Spinal cord (tissue), 9 donors: ENCODE measurements at regions not wholly inside any gene's neighbourhood (a gene's known extent, or its start where the extent isn't known, plus 50 kb on each side); places are given as distances from the start of the nearest gene placed in this dataset.

Experiments
- DNase-seq, 6 donors: peaks; one replicate each; pipeline versions ENCODE4 v3.0.0 to v3.0.0-alpha.2; 2013 to 2015; ENCODE audit warnings: low spot score in 6 of 6, low read depth in 4 of 6
- H3K27ac ChIP-seq: one replicate; pipeline ENCODE4 v1.5.1; 2013; ENCODE audit warnings: low read depth, low read length, control low read depth
- H3K27me3 ChIP-seq: one replicate; pipeline ENCODE4 v1.6.1; 2013; ENCODE audit warnings: low read length; ENCODE audit not compliant: control insufficient read depth, insufficient read depth
- H3K36me3 ChIP-seq: one replicate; pipeline ENCODE4 v1.6.1; 2013; ENCODE audit warnings: low read length; ENCODE audit not compliant: control insufficient read depth, insufficient read depth
- H3K4me1 ChIP-seq: one replicate; pipeline ENCODE4 v1.6.1; 2013; ENCODE audit warnings: low read length; ENCODE audit not compliant: control insufficient read depth, insufficient read depth
- H3K4me3 ChIP-seq: one replicate; pipeline ENCODE4 v1.5.1; 2013; ENCODE audit warnings: low read depth, low read length, control low read depth
- H3K9me3 ChIP-seq: one replicate; pipeline ENCODE4 v1.6.1; 2013; ENCODE audit warnings: low read length; ENCODE audit not compliant: control insufficient read depth, insufficient read depth
- WGBS: methylation state at CpG from one replicate; pipeline ENCODE4 v1.1.5; 2013; ENCODE audit warnings: missing lambda C conversion rate; ENCODE audit not compliant: insufficient coverage; 5-methylcytosine and 5-hydroxymethylcytosine counted together
- donor health status: healthy.

DNA sequence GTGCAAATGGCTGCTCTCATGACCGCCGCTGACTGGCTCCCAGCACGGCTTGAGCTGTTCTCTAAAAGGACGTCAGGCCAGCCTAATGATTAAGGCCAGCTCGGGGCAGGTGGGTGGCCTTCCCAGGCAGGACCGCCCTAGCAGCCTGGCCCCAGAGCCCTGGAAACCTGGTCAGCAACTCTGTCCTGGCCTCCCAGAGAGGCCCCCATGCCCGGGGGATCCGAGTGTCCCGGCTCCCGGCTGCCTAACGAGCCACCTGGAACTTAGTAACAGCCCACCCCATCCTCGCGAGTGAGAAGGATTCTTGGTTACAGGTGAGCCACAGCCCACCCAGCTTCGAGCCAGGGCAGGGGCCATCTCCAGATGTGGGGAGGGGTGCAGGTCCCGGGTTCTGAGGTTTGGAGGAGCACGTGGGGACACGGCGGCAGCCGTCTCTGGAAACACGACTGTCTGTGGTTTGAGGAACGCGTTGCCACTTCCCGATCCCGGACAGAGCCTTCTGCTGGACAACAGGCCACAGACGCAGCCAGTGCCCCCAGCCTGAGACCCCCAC, 73.8 kb upstream of the FBRSL1 start:
- Histone ChIP-seq H3K4me1 (peaks cover 30% of the 10 kb centered on the region), H3K9me3 (no peaks in the 10 kb centered on the region), H3K27me3 (peaks cover 29% of the 10 kb centered on the region), H3K4me3 (no peak overlapping the region), H3K27ac (no peak overlapping the region), H3K36me3 (no peaks in the 10 kb centered on the region)
- WGBS: 80% methylated on average over 18 of the region's 25 CpGs
- no peak for DNase-seq

DNA sequence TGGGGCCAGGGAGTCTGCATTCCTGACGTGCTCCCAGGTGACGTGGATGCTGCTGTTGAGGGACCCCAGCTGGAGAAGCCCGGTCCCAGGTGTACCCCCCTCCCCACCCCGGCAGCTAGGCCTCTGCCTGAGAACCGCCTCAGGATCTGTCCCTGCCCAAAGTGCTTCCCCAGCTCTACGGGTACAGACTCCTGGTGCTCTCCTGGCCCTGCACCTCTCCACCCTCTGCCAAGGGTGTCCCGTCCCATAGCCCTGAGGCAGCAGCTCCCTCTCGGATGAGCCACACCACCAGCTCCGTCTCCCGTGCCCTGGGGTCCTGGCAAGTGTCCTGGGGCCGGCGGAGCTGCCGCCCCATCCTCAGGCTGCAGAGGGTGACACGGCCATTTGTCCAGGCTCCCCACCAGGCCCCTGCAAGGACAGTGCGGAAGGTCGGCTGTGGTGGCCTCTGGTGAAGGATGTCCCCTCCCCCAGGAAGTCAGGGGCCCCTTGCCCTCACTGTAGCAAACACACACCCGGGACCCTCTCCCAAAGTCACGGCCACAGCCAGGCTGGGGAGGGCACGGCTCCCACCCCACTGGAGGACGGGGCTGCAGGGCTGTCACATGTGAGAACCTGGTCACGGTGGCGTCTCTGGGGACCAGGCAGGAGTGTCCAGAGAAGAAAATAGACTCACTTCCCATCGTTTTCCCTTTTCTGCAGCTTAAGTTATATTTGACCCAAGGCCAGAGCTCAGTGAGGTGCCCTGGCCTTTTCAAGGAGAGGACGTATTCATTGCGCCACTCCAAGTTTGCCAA, 74.4 kb upstream of the FBRSL1 start:
- no peak overlapping the region for H3K27ac ChIP-seq
- no peaks in the 10 kb centered on the region for H3K36me3 ChIP-seq
- DNase-seq: no peak
- no peak overlapping the region for H3K4me3 ChIP-seq
- H3K27me3 ChIP-seq: peaks cover 29% of the 10 kb centered on the region
- H3K4me1 ChIP-seq: peaks cover 30% of the 10 kb centered on the region
- no peaks in the 10 kb centered on the region for H3K9me3 ChIP-seq
- WGBS: 69% methylated on average over 25 of the region's 25 CpGs

DNA sequence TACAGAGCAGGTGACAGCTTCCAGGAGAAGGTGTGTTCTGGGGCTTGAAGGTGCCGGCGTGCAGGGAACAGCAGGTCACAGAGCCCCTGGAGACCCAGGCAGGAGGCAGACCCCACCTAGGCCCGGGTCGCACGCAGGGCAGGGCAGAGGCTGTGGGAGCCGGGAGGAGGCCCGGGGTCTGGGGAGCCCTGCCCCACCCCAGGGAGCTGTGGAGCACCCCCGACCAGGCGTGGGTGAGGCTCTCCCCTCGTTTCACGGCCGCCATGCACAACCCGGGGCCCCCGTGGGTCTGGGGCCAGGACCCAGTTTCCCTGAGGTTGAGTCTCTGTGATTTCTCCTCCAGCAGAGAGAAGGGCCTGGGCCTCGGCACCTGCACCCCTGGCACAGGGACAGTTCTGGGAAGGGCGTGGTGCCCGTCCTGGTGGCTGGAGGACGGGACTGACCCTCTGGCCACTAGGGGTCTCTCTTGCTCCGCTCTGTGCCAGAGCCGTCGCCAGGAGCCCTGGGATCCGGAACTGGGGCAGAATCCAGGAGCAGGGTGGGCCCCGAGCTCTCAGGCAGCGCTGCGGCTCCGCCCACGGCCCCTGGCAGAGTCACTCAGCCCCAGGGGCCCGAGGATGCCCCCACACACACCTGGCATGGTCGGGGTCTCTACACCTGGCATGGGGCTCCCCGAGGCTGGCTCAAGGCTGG, 75.2 kb upstream of the FBRSL1 start:
- Histone ChIP-seq H3K27ac (no peak overlapping the region), H3K27me3 (peaks cover 27% of the 10 kb centered on the region), H3K4me3 (no peak overlapping the region), H3K9me3 (no peaks in the 10 kb centered on the region), H3K4me1 (peaks cover 27% of the 10 kb centered on the region), H3K36me3 (no peaks in the 10 kb centered on the region)
- 18% methylated on average over 29 of the region's 30 CpGs for WGBS
- peak in 4 of 6 donors; percentile 55 to 90 (median 79) for DNase-seq

DNA sequence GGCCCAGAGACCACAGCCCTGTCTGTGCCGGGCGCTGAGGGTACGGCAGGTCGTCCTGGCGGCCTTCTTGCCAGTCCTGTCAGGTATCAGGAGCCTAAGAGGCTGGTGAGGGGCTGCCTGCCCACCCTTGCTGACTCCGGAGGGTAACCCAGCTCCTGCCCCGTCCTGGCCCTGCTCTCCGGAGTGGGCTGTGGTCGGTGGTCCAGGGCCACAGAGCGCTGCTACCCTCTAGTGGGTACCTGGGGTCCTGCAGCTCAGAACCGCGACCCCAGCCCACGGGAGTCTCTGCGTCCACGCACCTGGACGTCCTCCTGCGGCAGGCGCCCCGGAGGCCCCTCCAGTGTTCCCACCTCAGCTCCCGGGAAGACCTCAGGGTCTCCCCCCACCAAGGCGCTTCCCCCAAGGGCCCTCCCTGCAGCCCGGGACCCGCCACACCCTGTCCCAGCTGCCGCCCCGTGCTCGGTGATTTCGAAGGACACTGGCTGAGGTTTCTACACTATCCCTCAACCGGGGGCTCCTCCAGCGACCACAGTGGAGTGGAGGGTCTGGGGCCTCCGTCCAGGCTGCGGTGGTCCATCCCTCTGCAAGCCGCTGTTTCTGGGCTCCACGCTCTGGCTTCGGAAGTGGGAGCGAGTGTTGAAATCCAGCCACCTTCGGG, 75.9 kb upstream of the FBRSL1 start:
- peaks cover 20% of the 10 kb centered on the region for H3K4me1 ChIP-seq

DNA sequence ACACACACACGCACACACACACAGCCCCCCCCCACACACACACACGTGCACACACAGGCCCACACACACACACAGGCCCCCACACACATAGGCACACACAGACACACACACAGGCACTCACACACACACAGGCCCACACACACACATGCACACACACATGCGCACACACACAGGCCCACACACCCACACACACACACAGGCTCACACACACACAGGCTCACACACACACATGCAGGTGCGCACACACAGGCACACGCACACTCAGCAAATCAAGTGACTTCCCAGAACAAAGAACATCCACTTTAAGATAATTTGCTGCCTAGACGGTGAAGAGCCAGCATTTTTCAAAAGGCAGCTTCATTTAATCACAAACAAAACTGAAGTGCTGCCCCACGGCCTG, 78.5 kb upstream of the FBRSL1 start:
- Histone ChIP-seq H3K9me3 (no peaks in the 10 kb centered on the region), H3K36me3 (no peaks in the 10 kb centered on the region), H3K4me3 (no peak overlapping the region), H3K27ac (no peak overlapping the region), H3K27me3 (peaks cover 10% of the 10 kb centered on the region), H3K4me1 (peaks cover 28% of the 10 kb centered on the region)
- WGBS: 95% methylated on average over 3 of the region's 7 CpGs
- no peak for DNase-seq

More for the DNA sequence above, 75.9 kb upstream of the FBRSL1 start:
- H3K4me3 ChIP-seq: no peak overlapping the region
- no peaks in the 10 kb centered on the region for H3K9me3 ChIP-seq
- peaks cover 23% of the 10 kb centered on the region for H3K27me3 ChIP-seq
- DNase-seq: peak in 2 of 6 donors; percentile 52 to 85
- H3K27ac ChIP-seq: no peak overlapping the region
- H3K36me3 ChIP-seq: no peaks in the 10 kb centered on the region
- WGBS: 36% methylated on average over 34 of the region's 36 CpGs

DNA sequence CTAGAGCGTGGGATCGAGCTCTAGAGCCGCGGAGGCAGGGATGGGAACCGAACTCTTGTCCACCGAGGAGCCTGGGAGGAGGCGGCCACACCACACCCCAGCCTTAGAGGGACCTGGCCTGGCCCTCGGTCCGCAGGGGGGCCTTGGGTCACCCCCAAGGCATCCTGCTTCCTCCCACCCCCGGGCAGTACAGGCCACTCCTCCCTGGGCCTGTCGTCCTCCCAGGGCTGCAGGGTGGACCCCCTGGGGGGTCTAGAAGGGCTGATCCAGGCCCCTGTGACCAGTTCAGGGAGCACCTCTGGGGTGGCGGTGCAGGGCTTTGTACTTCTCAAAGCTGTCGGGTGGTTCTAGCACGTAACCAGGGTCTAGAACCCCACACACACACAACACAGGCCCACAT, 79.1 kb upstream of the FBRSL1 start:
- no peaks in the 10 kb centered on the region for H3K36me3 ChIP-seq
- no peaks in the 10 kb centered on the region for H3K9me3 ChIP-seq
- H3K27me3 ChIP-seq: peaks cover 7% of the 10 kb centered on the region
- no peak overlapping the region for H3K4me3 ChIP-seq
- peaks cover 28% of the 10 kb centered on the region for H3K4me1 ChIP-seq
- 87% methylated on average over 12 of the region's 14 CpGs for WGBS
- no peak overlapping the region for H3K27ac ChIP-seq
- DNase-seq: no peak

DNA sequence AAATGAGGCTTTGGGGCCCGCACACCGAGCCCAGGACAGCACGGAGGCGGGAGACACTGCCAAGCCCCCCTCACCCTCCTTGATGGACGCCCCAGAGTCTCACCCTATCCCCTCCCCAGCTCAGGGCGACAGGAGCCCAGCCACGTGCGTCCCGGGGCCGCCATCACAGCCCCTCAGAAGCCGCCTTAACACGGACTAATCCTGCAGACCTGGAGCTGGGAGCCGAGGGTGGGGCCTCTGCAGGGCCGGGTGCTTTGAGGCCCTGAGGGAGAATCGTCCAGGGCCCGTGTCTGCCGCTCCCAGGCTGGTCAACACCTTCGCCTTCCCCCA, 79.7 kb upstream of the FBRSL1 start:
- Histone ChIP-seq H3K4me3 (no peak overlapping the region), H3K27me3 (peaks cover 7% of the 10 kb centered on the region), H3K9me3 (no peaks in the 10 kb centered on the region), H3K27ac (no peak overlapping the region), H3K4me1 (peaks cover 26% of the 10 kb centered on the region), H3K36me3 (no peaks in the 10 kb centered on the region)
- no peak for DNase-seq
- 83% methylated on average over 17 of the region's 18 CpGs for WGBS

DNA sequence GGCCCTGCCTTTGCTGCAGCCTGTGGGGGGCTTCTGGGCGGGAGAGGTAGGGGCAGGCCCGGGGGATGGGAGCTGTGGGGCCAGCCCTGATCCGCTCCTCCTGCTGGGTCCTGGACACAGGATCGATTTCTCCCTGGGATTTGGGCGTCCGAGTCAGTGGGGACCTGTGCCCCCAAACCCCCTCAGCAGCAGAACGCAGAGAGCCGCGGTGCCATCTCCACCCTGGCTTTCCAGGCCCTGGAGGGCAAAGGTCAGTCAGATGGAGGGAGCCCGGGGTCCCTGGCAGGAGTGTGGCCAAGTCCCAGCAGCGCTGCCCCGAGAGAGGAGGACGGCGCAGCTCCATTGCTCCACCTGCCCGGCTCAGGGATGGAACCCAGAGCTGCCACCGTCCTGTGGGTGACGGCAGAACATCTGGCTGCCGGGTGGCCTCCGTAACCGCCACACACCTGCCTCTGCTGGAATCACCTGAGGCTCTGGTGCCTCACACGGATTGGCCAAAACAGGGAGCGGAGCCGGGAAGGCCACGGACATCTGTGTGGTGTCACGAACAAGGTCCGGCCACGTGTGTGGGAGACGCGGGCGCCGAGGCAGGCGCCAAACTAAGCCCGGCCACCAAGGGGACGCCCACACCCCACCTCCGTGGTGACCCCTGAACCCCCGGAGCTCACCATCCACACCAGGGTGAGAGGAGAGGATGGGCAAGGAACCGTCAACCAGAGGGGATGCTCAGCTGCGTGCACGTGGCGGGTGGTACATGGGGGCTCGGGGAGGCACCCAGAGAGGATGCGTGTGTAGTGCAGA, 80.3 kb upstream of the FBRSL1 start:
- H3K4me1 ChIP-seq: peaks cover 25% of the 10 kb centered on the region
- no peak overlapping the region for H3K4me3 ChIP-seq
- no peaks in the 10 kb centered on the region for H3K9me3 ChIP-seq
- no peak for DNase-seq
- WGBS: 85% methylated on average over 32 of the region's 42 CpGs
- peaks cover 5% of the 10 kb centered on the region for H3K27me3 ChIP-seq
- H3K27ac ChIP-seq: no peak overlapping the region
- no peaks in the 10 kb centered on the region for H3K36me3 ChIP-seq
